DMS153 (cell line): ENCODE measurements at regions not wholly inside any gene's neighbourhood (a gene's known extent, or its start where the extent isn't known, plus 50 kb on each side); places are given as distances from the start of the nearest gene placed in this dataset.
"Not testable (repeated sequence)": the region's sequence is repeated elsewhere in the genome, so short reads cannot be mapped to it uniquely, and the experiment has no call there.

Source experiments
- DNase-seq: peaks from one replicate; lab custom pipeline; 2025; lab: John Stamatoyannopoulos, UW

- no peak for DNase-seq
Measured at GRCh38 chr14:81955123-81955522, 421.5 kb upstream of the SEL1L start.

GRCh38 chr14:81960781-81961180, 427.1 kb upstream of the SEL1L start:
- DNase-seq = no peak

GRCh38 chr14:81963846-81964245, 430.2 kb upstream of the SEL1L start:
- no peak for DNase-seq

GRCh38 chr14:81970307-81970706, 436.7 kb upstream of the SEL1L start:
- no peak for DNase-seq

GRCh38 chr14:81971911-81972310, 438.3 kb upstream of the SEL1L start:
- no peak for DNase-seq

GRCh38 chr14:81972601-81973000, 438.9 kb upstream of the SEL1L start:
- no peak for DNase-seq

- DNase-seq = no peak
Measured at GRCh38 chr14:81974543-81974942, 440.9 kb upstream of the SEL1L start.

GRCh38 chr14:81980601-81981306, 447.1 kb upstream of the SEL1L start:
- no peak for DNase-seq

GRCh38 chr14:81981307-81981675, 447.6 kb upstream of the SEL1L start:
- no peak for DNase-seq

- no peak for DNase-seq
Measured at GRCh38 chr14:81982046-81982445, 448.4 kb upstream of the SEL1L start.

- no peak for DNase-seq
Measured at GRCh38 chr14:81986005-81986404, 452.4 kb upstream of the SEL1L start.

GRCh38 chr14:81989211-81989610, 455.6 kb upstream of the SEL1L start:
- no peak for DNase-seq

- peak; percentile 10 for DNase-seq
Measured at GRCh38 chr14:81990312-81990761, 456.7 kb upstream of the SEL1L start.

- DNase-seq = no peak
Measured at GRCh38 chr14:81991998-81992397, 458.3 kb upstream of the SEL1L start.

- no peak for DNase-seq
Measured at GRCh38 chr14:81993432-81993831, 459.8 kb upstream of the SEL1L start.

GRCh38 chr14:82003426-82003825, 469.8 kb upstream of the SEL1L start:
- DNase-seq = no peak

GRCh38 chr14:82009076-82009475, 475.4 kb upstream of the SEL1L start:
- DNase-seq = no peak

GRCh38 chr14:82009993-82010392, 476.3 kb upstream of the SEL1L start:
- DNase-seq = no peak

- DNase-seq = no peak
Measured at GRCh38 chr14:82011460-82011859, 477.8 kb upstream of the SEL1L start.

GRCh38 chr14:82029038-82029437, 495.4 kb upstream of the SEL1L start:
- no peak for DNase-seq

GRCh38 chr14:82035397-82035796, 501.7 kb upstream of the SEL1L start:
- DNase-seq = no peak

GRCh38 chr14:82038066-82038465, 504.4 kb upstream of the SEL1L start:
- not testable (repeated sequence) for DNase-seq

GRCh38 chr14:82045339-82045738, 511.7 kb upstream of the SEL1L start:
- DNase-seq = peak; percentile 32

GRCh38 chr14:82046512-82047226, 513.0 kb upstream of the SEL1L start:
- no peak for DNase-seq
